K562 (cell line): ENCODE measurements at regions not wholly inside any gene's neighbourhood (a gene's known extent, or its start where the extent isn't known, plus 50 kb on each side); places are given as distances from the start of the nearest gene placed in this dataset.

Experiments used
- C11orf30 ChIP-seq: fragments of 450-650 bp; IDR thresholded peaks from 2 replicates; pipeline ENCODE4 v1.6.1; 2016; ENCODE audit warnings: low read depth, mild to moderate bottlenecking
- CC2D1A ChIP-seq: fragments of 450-650 bp; IDR thresholded peaks from 2 replicates; pipeline ENCODE4 v1.6.1; 2017; ENCODE audit warnings: mild to moderate bottlenecking
- HDAC8 ChIP-seq: fragments of 450-650 bp; IDR thresholded peaks from 2 replicates; pipeline ENCODE4 v1.6.1; 2016; ENCODE audit warnings: mild to moderate bottlenecking, missing genetic modification characterization, moderate library complexity, missing compliant biosample characterization
- MYC ChIP-seq, 2 experiments: fragments of 250-450 bp in 1 of 2; sonication (Bioruptor Pico) in 1 of 2; IDR thresholded peaks; 2 replicates each; pipeline versions ENCODE4 v1.5.1 to v1.6.1; 2012 to 2021; ENCODE audit warnings: low read depth in 2 of 2, borderline replicate concordance in 1 of 2, improper control_type of control experiment in 1 of 2, low read length in 1 of 2, mild to moderate bottlenecking in 1 of 2, moderate library complexity in 1 of 2
- RAD51 ChIP-seq: fragments of 450-650 bp; IDR thresholded peaks from 2 replicates; pipeline ENCODE4 v1.7.1; 2016; ENCODE audit warnings: low read depth, mild to moderate bottlenecking, borderline replicate concordance
- SMAD1 ChIP-seq: fragments of 150-350 bp; IDR thresholded peaks from 2 replicates; pipeline ENCODE4 v1.6.1; 2014; ENCODE audit warnings: low read length, low read depth; ENCODE audit not compliant: partially characterized antibody
- SMAD2 ChIP-seq: fragments of 150-350 bp; IDR thresholded peaks from 2 replicates; pipeline ENCODE4 v1.6.1; 2014; ENCODE audit warnings: low read depth, mild to moderate bottlenecking, low read length
- TF ChIP-seq, protein P1 (sequence below): fragments of 150-350 bp; IDR thresholded peaks from 2 replicates; pipeline ENCODE4 v1.6.1; 2014; ENCODE audit warnings: low read depth, mild to moderate bottlenecking, low read length, borderline replicate concordance
- TF ChIP-seq, protein P2 (sequence below): sonication (generic); formaldehyde crosslinking; IDR thresholded peaks from 2 replicates; pipeline ENCODE4 v1.8.1; 2023; ENCODE audit warnings: missing genetic modification reagents, mild to moderate bottlenecking, borderline replicate concordance

GRCh38 chr9:87327575-87328125 lies 170.0 kb upstream of the DAPK1 start (continued):
- TF ChIP-seq, protein P1, sequence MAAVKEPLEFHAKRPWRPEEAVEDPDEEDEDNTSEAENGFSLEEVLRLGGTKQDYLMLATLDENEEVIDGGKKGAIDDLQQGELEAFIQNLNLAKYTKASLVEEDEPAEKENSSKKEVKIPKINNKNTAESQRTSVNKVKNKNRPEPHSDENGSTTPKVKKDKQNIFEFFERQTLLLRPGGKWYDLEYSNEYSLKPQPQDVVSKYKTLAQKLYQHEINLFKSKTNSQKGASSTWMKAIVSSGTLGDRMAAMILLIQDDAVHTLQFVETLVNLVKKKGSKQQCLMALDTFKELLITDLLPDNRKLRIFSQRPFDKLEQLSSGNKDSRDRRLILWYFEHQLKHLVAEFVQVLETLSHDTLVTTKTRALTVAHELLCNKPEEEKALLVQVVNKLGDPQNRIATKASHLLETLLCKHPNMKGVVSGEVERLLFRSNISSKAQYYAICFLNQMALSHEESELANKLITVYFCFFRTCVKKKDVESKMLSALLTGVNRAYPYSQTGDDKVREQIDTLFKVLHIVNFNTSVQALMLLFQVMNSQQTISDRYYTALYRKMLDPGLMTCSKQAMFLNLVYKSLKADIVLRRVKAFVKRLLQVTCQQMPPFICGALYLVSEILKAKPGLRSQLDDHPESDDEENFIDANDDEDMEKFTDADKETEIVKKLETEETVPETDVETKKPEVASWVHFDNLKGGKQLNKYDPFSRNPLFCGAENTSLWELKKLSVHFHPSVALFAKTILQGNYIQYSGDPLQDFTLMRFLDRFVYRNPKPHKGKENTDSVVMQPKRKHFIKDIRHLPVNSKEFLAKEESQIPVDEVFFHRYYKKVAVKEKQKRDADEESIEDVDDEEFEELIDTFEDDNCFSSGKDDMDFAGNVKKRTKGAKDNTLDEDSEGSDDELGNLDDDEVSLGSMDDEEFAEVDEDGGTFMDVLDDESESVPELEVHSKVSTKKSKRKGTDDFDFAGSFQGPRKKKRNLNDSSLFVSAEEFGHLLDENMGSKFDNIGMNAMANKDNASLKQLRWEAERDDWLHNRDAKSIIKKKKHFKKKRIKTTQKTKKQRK: no peak
- TF ChIP-seq HDAC8 (tag) (no peak), CC2D1A (no peak), SMAD2 (no peak), RAD51 (no peak), C11orf30 (no peak), SMAD1 (no peak), MYC (IDR thresholded peaks at IDR 0.05; ENCODE audit: low read depth, low read length) (no peak), MYC (CRISPR knock-in tag; IDR thresholded peaks at IDR 0.05; ENCODE audit: borderline replicate concordance, low read depth) (no peak)
- TF ChIP-seq, protein P2, sequence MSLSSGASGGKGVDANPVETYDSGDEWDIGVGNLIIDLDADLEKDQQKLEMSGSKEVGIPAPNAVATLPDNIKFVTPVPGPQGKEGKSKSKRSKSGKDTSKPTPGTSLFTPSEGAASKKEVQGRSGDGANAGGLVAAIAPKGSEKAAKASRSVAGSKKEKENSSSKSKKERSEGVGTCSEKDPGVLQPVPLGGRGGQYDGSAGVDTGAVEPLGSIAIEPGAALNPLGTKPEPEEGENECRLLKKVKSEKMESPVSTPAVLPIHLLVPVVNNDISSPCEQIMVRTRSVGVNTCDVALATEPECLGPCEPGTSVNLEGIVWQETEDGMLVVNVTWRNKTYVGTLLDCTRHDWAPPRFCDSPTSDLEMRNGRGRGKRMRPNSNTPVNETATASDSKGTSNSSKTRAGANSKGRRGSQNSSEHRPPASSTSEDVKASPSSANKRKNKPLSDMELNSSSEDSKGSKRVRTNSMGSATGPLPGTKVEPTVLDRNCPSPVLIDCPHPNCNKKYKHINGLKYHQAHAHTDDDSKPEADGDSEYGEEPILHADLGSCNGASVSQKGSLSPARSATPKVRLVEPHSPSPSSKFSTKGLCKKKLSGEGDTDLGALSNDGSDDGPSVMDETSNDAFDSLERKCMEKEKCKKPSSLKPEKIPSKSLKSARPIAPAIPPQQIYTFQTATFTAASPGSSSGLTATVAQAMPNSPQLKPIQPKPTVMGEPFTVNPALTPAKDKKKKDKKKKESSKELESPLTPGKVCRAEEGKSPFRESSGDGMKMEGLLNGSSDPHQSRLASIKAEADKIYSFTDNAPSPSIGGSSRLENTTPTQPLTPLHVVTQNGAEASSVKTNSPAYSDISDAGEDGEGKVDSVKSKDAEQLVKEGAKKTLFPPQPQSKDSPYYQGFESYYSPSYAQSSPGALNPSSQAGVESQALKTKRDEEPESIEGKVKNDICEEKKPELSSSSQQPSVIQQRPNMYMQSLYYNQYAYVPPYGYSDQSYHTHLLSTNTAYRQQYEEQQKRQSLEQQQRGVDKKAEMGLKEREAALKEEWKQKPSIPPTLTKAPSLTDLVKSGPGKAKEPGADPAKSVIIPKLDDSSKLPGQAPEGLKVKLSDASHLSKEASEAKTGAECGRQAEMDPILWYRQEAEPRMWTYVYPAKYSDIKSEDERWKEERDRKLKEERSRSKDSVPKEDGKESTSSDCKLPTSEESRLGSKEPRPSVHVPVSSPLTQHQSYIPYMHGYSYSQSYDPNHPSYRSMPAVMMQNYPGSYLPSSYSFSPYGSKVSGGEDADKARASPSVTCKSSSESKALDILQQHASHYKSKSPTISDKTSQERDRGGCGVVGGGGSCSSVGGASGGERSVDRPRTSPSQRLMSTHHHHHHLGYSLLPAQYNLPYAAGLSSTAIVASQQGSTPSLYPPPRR (CRISPR knock-in tag): no peak
